MM.1S (cell line): ENCODE measurements at regions not wholly inside any gene's neighbourhood (a gene's known extent, or its start where the extent isn't known, plus 50 kb on each side); places are given as distances from the start of the nearest gene placed in this dataset.

Experiments
- EZH2 ChIP-seq: fragments of 300-600 bp; sonication (generic); optimal IDR thresholded peaks from 2 replicates; pipeline ENCODE3; 2017; ENCODE audit warnings: low read depth, mild to moderate bottlenecking, antibody characterized with exemption, low read length, mixed read lengths
- EZH2phosphoT487 ChIP-seq: fragments of 300-600 bp; sonication (generic); IDR thresholded peaks from 2 replicates; pipeline ENCODE4 v1.6.1; 2018; ENCODE audit warnings: antibody characterized with exemption, low read length
- TF ChIP-seq, protein P1 (sequence below): fragments of 300-600 bp; sonication (generic); IDR thresholded peaks from 2 replicates; pipeline ENCODE4 v1.5.1; 2016; ENCODE audit warnings: antibody characterized with exemption, low read length, mixed read lengths

- TF ChIP-seq EZH2, result no peak
- TF ChIP-seq, protein P1, sequence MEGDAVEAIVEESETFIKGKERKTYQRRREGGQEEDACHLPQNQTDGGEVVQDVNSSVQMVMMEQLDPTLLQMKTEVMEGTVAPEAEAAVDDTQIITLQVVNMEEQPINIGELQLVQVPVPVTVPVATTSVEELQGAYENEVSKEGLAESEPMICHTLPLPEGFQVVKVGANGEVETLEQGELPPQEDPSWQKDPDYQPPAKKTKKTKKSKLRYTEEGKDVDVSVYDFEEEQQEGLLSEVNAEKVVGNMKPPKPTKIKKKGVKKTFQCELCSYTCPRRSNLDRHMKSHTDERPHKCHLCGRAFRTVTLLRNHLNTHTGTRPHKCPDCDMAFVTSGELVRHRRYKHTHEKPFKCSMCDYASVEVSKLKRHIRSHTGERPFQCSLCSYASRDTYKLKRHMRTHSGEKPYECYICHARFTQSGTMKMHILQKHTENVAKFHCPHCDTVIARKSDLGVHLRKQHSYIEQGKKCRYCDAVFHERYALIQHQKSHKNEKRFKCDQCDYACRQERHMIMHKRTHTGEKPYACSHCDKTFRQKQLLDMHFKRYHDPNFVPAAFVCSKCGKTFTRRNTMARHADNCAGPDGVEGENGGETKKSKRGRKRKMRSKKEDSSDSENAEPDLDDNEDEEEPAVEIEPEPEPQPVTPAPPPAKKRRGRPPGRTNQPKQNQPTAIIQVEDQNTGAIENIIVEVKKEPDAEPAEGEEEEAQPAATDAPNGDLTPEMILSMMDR, result no peak
- TF ChIP-seq EZH2phosphoT487, result no peak
These were observed 145.8 kb upstream of the ANK3 start for GRCh38 chr10:60535427-60535826.
